CD4-positive, alpha-beta T cell (primary cell): ENCODE measurements at regions not wholly inside any gene's neighbourhood (a gene's known extent, or its start where the extent isn't known, plus 50 kb on each side); places are given as distances from the start of the nearest gene placed in this dataset.

Experiments used
- ATAC-seq: fragments of 200-7000 bp; cut with Tn5 transposase; one replicate; pipeline ENCODE4 v1.10.0; 2022; ENCODE audit warnings: mild to moderate bottlenecking; ENCODE audit not compliant: poor library complexity
- CTCF ChIA-PET: fragments of 350-600 bp; sonication (Branson Sonifier 250); formaldehyde crosslinking; loops from one replicate; lab custom pipeline; 2021; ENCODE audit warnings: antibody characterized with exemption, inconsistent platforms; lab: Charles Lee
- POLR2A ChIA-PET: fragments of 350-600 bp; sonication (Branson Sonifier 250); formaldehyde crosslinking; loops from one replicate; lab custom pipeline; 2021; ENCODE audit warnings: antibody characterized with exemption, inconsistent platforms; lab: Charles Lee
- DNase-seq, 14 experiments: peaks; one replicate each; pipeline ENCODE4 v3.0.0-alpha.2; 2013 to 2020; ENCODE audit warnings: mixed read lengths in 2 of 14
- H3K27ac ChIP-seq, 2 donors: one replicate each; pipeline versions ENCODE4 v1.5.1 to v1.7.0; 2013; ENCODE audit warnings: low read length in 2 of 2, low read depth in 1 of 2, mild to moderate bottlenecking in 1 of 2
- H3K27me3 ChIP-seq, 2 experiments: 1 replicate in 1 of 2; 2 replicates in 1 of 2; pipeline versions ENCODE4 v1.6.1 to v1.7.0; 2013; ENCODE audit warnings: low read length in 2 of 2, control low read depth in 1 of 2, mild to moderate bottlenecking in 1 of 2, moderate library complexity in 1 of 2; ENCODE audit not compliant: insufficient read depth in 2 of 2, control insufficient read depth in 1 of 2
- H3K36me3 ChIP-seq: one replicate; pipeline ENCODE4 v1.6.1; 2013; ENCODE audit warnings: low read length, control low read depth; ENCODE audit not compliant: insufficient read depth
- H3K4me1 ChIP-seq: one replicate; pipeline ENCODE4 v1.6.1; 2013; ENCODE audit warnings: low read length, control low read depth; ENCODE audit not compliant: insufficient read depth
- H3K4me3 ChIP-seq: one replicate; pipeline ENCODE4 v1.5.1; 2013; ENCODE audit warnings: mild to moderate bottlenecking, low read length, moderate library complexity
- H3K9me3 ChIP-seq, 2 experiments: 1 replicate in 1 of 2; 2 replicates in 1 of 2; pipeline versions ENCODE4 v1.6.1 to v1.7.0; 2013; ENCODE audit warnings: low read length in 2 of 2, mild to moderate bottlenecking in 2 of 2, control low read depth in 1 of 2, moderate library complexity in 1 of 2; ENCODE audit not compliant: control insufficient read depth in 1 of 2, insufficient read depth in 1 of 2
- H3K27ac Mint-ChIP-seq: one replicate; pipeline ENCODE4 v1.8.0; 2020; ENCODE audit warnings: mixed read lengths
- H3K27me3 Mint-ChIP-seq: one replicate; pipeline ENCODE4 v1.8.0; 2021; ENCODE audit warnings: mixed read lengths
- H3K36me3 Mint-ChIP-seq: one replicate; pipeline ENCODE4 v1.8.0; 2021; ENCODE audit warnings: low read depth, mixed read lengths
- H3K4me1 Mint-ChIP-seq: one replicate; pipeline ENCODE4 v1.8.0; 2021; ENCODE audit warnings: low read depth, mixed read lengths
- H3K4me3 Mint-ChIP-seq: one replicate; pipeline ENCODE4 v1.8.0; 2020; ENCODE audit warnings: mild to moderate bottlenecking, mixed read lengths
- H3K9me3 Mint-ChIP-seq: one replicate; pipeline ENCODE4 v1.8.0; 2020; ENCODE audit warnings: mixed read lengths
- CTCF ChIP-seq: fragments of 200-600 bp; IDR thresholded peaks from one replicate; pipeline ENCODE4 v1.8.0; 2022; ENCODE audit warnings: antibody characterized with exemption, mild to moderate bottlenecking
- intact Hi-C, 2 experiments: fragments of 100-400 bp; cut with DNase I in 1 of 2; cut with micrococcal nuclease in 1 of 2; formaldehyde crosslinking; loops; one replicate each; pipeline versions ENCODE4 v1.15.1 to v1.9.0; 2023 to 2025; cut with DNase I, micrococcal nuclease

GRCh38 chr11:37630866-37631265, 1032.8 kb upstream of the RAG2 start:
- CTCF ChIA-PET, result no interaction called here
- Histone ChIP-seq H3K27ac (no peak overlapping the region), H3K9me3 (peaks cover 0 to 7% of the 10 kb centered on the region in 2 experiments), H3K4me3 (no peak overlapping the region), H3K4me1 (no peaks in the 10 kb centered on the region), H3K36me3 (no peaks in the 10 kb centered on the region), H3K27me3 (no peaks in the 10 kb centered on the region)
- DNase-seq, result no peak
- Mint-ChIP-seq H3K36me3 (no peaks in the 10 kb centered on the region), H3K27ac (no peak overlapping the region), H3K4me3 (no peak overlapping the region), H3K27me3 (no peaks in the 10 kb centered on the region), H3K9me3 (peaks cover 9% of the 10 kb centered on the region), H3K4me1 (no peaks in the 10 kb centered on the region)
- intact Hi-C loops, result no loop called here
- POLR2A ChIA-PET, result no interaction called here
- no peak for ATAC-seq
- TF ChIP-seq CTCF, result no peak

- no peak overlapping the region for H3K4me3 ChIP-seq
- H3K9me3 ChIP-seq, result no peaks in the 10 kb centered on the region
- TF ChIP-seq CTCF, result no peak
- H3K27ac ChIP-seq, result no peak overlapping the region
- H3K27me3 ChIP-seq, result no peaks in the 10 kb centered on the region
- Mint-ChIP-seq H3K9me3 (peaks cover 5% of the 10 kb centered on the region), H3K4me1 (no peaks in the 10 kb centered on the region), H3K4me3 (no peak overlapping the region), H3K27ac (no peak overlapping the region), H3K36me3 (no peaks in the 10 kb centered on the region), H3K27me3 (no peaks in the 10 kb centered on the region)
- H3K4me1 ChIP-seq, result no peaks in the 10 kb centered on the region
- CTCF ChIA-PET, result no interaction called here
- no peaks in the 10 kb centered on the region for H3K36me3 ChIP-seq
- POLR2A ChIA-PET, result no interaction called here
- no peak for ATAC-seq
- DNase-seq, result no peak
- intact Hi-C loops, result no loop called here
Measured at GRCh38 chr11:37623778-37624177, 1025.7 kb upstream of the RAG2 start.

GRCh38 chr11:37621662-37622061, 1023.6 kb upstream of the RAG2 start:
- Histone ChIP-seq H3K27me3 (no peaks in the 10 kb centered on the region), H3K27ac (no peak overlapping the region), H3K9me3 (no peaks in the 10 kb centered on the region), H3K4me1 (no peaks in the 10 kb centered on the region), H3K4me3 (no peak overlapping the region), H3K36me3 (no peaks in the 10 kb centered on the region)
- Mint-ChIP-seq H3K36me3 (no peaks in the 10 kb centered on the region), H3K9me3 (peaks cover 10% of the 10 kb centered on the region), H3K4me1 (no peaks in the 10 kb centered on the region), H3K27me3 (no peaks in the 10 kb centered on the region), H3K4me3 (no peak overlapping the region), H3K27ac (no peak overlapping the region)
- intact Hi-C loops, result no loop called here
- TF ChIP-seq CTCF, result no peak
- no peak for ATAC-seq
- ChIA-PET POLR2A (no interaction called here), CTCF (no interaction called here)
- DNase-seq, result no peak
